GM23338 (cell line): ENCODE measurements at regions not wholly inside any gene's neighbourhood (a gene's known extent, or its start where the extent isn't known, plus 50 kb on each side); places are given as distances from the start of the nearest gene placed in this dataset.

Experiments used
- CTCF ChIP-seq, 2 experiments: fragments of 200-600 bp in 1 of 2; sonication (generic) in 1 of 2; conservative IDR thresholded peaks; 2 replicates each; pipeline versions ENCODE4 v1.5.1 to v1.6.1; 2016 to 2017; ENCODE audit warnings: antibody characterized with exemption in 2 of 2, low read depth in 2 of 2, mild to moderate bottlenecking in 2 of 2, moderate library complexity in 1 of 2
- EZH2 ChIP-seq: fragments of 200-600 bp; sonication (generic); IDR thresholded peaks from one replicate; pipeline ENCODE4 v1.8.0; 2017; ENCODE audit warnings: antibody characterized with exemption, mild to moderate bottlenecking, low read depth; ENCODE audit not compliant: unreplicated experiment
- EZH2phosphoT487 ChIP-seq: fragments of 200-600 bp; sonication (generic); IDR thresholded peaks from one replicate; pipeline ENCODE4 v1.8.1; 2018; ENCODE audit warnings: antibody characterized with exemption; ENCODE audit not compliant: unreplicated experiment
- JUNB ChIP-seq: IDR thresholded peaks from one replicate; pipeline ENCODE4 v1.6.1; 2016; ENCODE audit warnings: antibody characterized with exemption; ENCODE audit not compliant: unreplicated experiment
- POLR2AphosphoS5 ChIP-seq: IDR thresholded peaks from 2 replicates; pipeline ENCODE4 v1.6.1; 2016; ENCODE audit warnings: antibody characterized with exemption, low read depth

GRCh38 chr4:173685831-173686210, 155.8 kb upstream of the HAND2 start:
- TF ChIP-seq CTCF (conservative IDR thresholded peaks at IDR 0.05; ENCODE audit: low read depth in 2 of 2): no peak
- no peak for TF ChIP-seq POLR2AphosphoS5
- no peak for TF ChIP-seq EZH2
- TF ChIP-seq EZH2phosphoT487: no peak
- TF ChIP-seq JUNB: no peak
